OCI-LY1 (cell line): ENCODE measurements at regions not wholly inside any gene's neighbourhood (a gene's known extent, or its start where the extent isn't known, plus 50 kb on each side); places are given as distances from the start of the nearest gene placed in this dataset.

ENCODE experiments used
- H2AFZ ChIP-seq: fragments of 200-600 bp; sonication (generic), shearing (Covaris generic); 2 replicates; pipeline ENCODE4 v1.6.0; 2014; ENCODE audit warnings: antibody characterized with exemption, mild to moderate bottlenecking, low read length
- H3F3A ChIP-seq: fragments of 200-600 bp; sonication (generic), shearing (Covaris generic); 2 replicates; pipeline ENCODE4 v1.6.0; 2014; ENCODE audit warnings: mild to moderate bottlenecking, antibody characterized with exemption, low read length, moderate library complexity; ENCODE audit not compliant: insufficient read depth
- H3K27ac ChIP-seq: fragments of 200-600 bp; sonication (generic); 2 replicates; pipeline ENCODE4 v1.5.1; 2014; ENCODE audit warnings: low read length, mixed run types, mild to moderate bottlenecking, low read depth; ENCODE audit not compliant: poor library complexity, severe bottlenecking
- H3K27me3 ChIP-seq: fragments of 200-600 bp; sonication (generic); 2 replicates; pipeline ENCODE4 v1.6.0; 2014; ENCODE audit warnings: antibody characterized with exemption, mild to moderate bottlenecking, low read length, moderate library complexity; ENCODE audit not compliant: insufficient read depth
- H3K36me3 ChIP-seq: fragments of 200-600 bp; sonication (generic); 2 replicates; pipeline ENCODE4 v1.6.1; 2014; ENCODE audit warnings: mild to moderate bottlenecking, antibody characterized with exemption, low read length, moderate library complexity, mixed read lengths; ENCODE audit not compliant: insufficient read depth
- H3K4me1 ChIP-seq: fragments of 200-600 bp; sonication (generic); 2 replicates; pipeline ENCODE4 v1.5.1; 2014; ENCODE audit warnings: mild to moderate bottlenecking, low read length, moderate library complexity; ENCODE audit not compliant: insufficient read depth, severe bottlenecking
- H3K4me2 ChIP-seq: fragments of 200-600 bp; sonication (generic), shearing (Covaris generic); 2 replicates; pipeline ENCODE4 v1.6.1; 2014; ENCODE audit warnings: low read length
- H3K4me3 ChIP-seq: fragments of 200-600 bp; sonication (generic); 2 replicates; pipeline ENCODE4 v1.5.1; 2014; ENCODE audit warnings: low read length, low read depth, mild to moderate bottlenecking, mixed read lengths; ENCODE audit not compliant: poor library complexity, severe bottlenecking
- H3K79me2 ChIP-seq: fragments of 200-600 bp; shearing (Covaris generic); 2 replicates; pipeline ENCODE4 v1.6.1; 2016; ENCODE audit warnings: mixed run types, low read length, mixed read lengths; ENCODE audit not compliant: insufficient read depth
- H3K9ac ChIP-seq: fragments of 200-600 bp; sonication (generic), shearing (Covaris generic); 2 replicates; pipeline ENCODE4 v1.6.1; 2014; ENCODE audit warnings: mild to moderate bottlenecking, low read length, mixed read lengths
- H3K9me2 ChIP-seq: fragments of 200-600 bp; sonication (generic), shearing (Covaris generic); 2 replicates; pipeline ENCODE4 v1.6.1; 2014; ENCODE audit warnings: low read depth, mild to moderate bottlenecking, low read length, mixed read lengths
- H3K9me3 ChIP-seq: fragments of 200-600 bp; shearing (Covaris generic); 2 replicates; pipeline ENCODE4 v1.6.1; 2014; ENCODE audit warnings: low read length, mixed read lengths
- H4K20me1 ChIP-seq: fragments of 200-600 bp; sonication (generic), shearing (Covaris generic); 2 replicates; pipeline ENCODE4 v1.6.0; 2016; ENCODE audit warnings: mild to moderate bottlenecking, low read length; ENCODE audit not compliant: insufficient read depth
- EZH2 ChIP-seq: fragments of 200-600 bp; sonication (generic), shearing (Covaris generic); IDR thresholded peaks from 2 replicates; pipeline ENCODE4 v1.8.0; 2017; ENCODE audit warnings: borderline replicate concordance, mixed run types, mild to moderate bottlenecking, antibody characterized with exemption, low read length, moderate library complexity, mixed read lengths
- TF ChIP-seq, protein P1 (sequence below): fragments of 200-600 bp; sonication (generic), shearing (Covaris generic); IDR thresholded peaks from 2 replicates; pipeline ENCODE4 v1.5.1; 2017; ENCODE audit warnings: mild to moderate bottlenecking, antibody characterized with exemption, low read length, moderate library complexity, mixed read lengths

- H3K36me3 ChIP-seq, result no peaks in the 10 kb centered on the region
- no peaks in the 10 kb centered on the region for H3F3A ChIP-seq
- H3K9me3 ChIP-seq, result no peaks in the 10 kb centered on the region
- H3K27me3 ChIP-seq, result no peaks in the 10 kb centered on the region
- H3K9me2 ChIP-seq, result no peaks in the 10 kb centered on the region
- no peaks in the 10 kb centered on the region for H3K4me1 ChIP-seq
- H2AFZ ChIP-seq, result no peak overlapping the region
- H3K9ac ChIP-seq, result no peak overlapping the region
- H4K20me1 ChIP-seq, result no peaks in the 10 kb centered on the region
- no peak overlapping the region for H3K4me2 ChIP-seq
- no peak overlapping the region for H3K4me3 ChIP-seq
- no peak overlapping the region for H3K27ac ChIP-seq
- no peak for TF ChIP-seq EZH2
- H3K79me2 ChIP-seq, result no peaks in the 10 kb centered on the region
These were observed 437.5 kb downstream of the INSC start for GRCh38 chr11:15551901-15552851.

- H3K27me3 ChIP-seq, result no peaks in the 10 kb centered on the region
- H3K79me2 ChIP-seq, result no peaks in the 10 kb centered on the region
- H2AFZ ChIP-seq, result no peak overlapping the region
- TF ChIP-seq, protein P1, sequence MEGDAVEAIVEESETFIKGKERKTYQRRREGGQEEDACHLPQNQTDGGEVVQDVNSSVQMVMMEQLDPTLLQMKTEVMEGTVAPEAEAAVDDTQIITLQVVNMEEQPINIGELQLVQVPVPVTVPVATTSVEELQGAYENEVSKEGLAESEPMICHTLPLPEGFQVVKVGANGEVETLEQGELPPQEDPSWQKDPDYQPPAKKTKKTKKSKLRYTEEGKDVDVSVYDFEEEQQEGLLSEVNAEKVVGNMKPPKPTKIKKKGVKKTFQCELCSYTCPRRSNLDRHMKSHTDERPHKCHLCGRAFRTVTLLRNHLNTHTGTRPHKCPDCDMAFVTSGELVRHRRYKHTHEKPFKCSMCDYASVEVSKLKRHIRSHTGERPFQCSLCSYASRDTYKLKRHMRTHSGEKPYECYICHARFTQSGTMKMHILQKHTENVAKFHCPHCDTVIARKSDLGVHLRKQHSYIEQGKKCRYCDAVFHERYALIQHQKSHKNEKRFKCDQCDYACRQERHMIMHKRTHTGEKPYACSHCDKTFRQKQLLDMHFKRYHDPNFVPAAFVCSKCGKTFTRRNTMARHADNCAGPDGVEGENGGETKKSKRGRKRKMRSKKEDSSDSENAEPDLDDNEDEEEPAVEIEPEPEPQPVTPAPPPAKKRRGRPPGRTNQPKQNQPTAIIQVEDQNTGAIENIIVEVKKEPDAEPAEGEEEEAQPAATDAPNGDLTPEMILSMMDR, result no peak
- TF ChIP-seq EZH2, result no peak
- H3K4me3 ChIP-seq, result no peak overlapping the region
- no peaks in the 10 kb centered on the region for H4K20me1 ChIP-seq
- H3K9ac ChIP-seq, result no peak overlapping the region
- no peak overlapping the region for H3K4me2 ChIP-seq
- H3K9me3 ChIP-seq, result no peaks in the 10 kb centered on the region
- no peaks in the 10 kb centered on the region for H3K9me2 ChIP-seq
- H3K4me1 ChIP-seq, result no peaks in the 10 kb centered on the region
- no peaks in the 10 kb centered on the region for H3F3A ChIP-seq
- H3K27ac ChIP-seq, result no peak overlapping the region
- H3K36me3 ChIP-seq, result no peaks in the 10 kb centered on the region
These were observed 440.4 kb downstream of the INSC start for GRCh38 chr11:15555161-15555560.

DNA sequence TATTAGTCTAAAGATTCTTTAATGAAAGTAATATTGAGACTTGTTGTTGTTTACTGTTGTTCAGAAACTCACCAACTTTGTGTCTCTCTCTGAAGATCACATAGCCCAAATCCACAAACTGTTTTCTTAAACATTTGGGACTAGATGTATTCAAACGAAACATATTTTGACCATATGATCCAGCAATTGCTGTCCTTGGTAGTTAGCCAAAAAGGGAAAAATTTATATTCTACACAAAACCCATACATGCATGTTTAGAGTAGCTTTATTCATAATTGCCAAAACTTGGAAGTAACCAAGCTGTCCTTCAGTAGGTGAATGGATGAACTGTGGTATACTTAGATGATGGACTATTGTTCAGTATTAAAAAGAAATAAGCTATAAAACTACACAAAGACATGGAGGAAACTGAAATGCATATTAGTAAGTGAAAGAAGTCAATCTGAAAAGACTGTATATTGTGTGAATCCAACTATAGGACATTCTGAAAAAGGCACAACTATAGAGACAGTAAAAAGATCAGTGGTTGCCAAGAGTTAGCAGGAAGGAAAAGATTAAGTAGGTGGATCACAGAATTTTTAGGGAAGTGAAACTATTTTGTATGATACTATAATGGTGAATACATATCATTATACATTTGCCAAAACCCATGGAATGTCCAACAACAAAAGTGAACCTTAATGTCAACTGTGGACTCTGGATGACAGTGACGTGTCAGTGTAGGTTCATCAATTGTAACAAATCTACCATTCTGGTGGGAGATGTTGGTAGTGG, 442.9 kb downstream of the INSC start:
- Histone ChIP-seq H3K36me3 (no peaks in the 10 kb centered on the region), H3K9me2 (no peaks in the 10 kb centered on the region), H3K4me2 (no peak overlapping the region), H3F3A (no peaks in the 10 kb centered on the region), H3K79me2 (no peaks in the 10 kb centered on the region), H3K9ac (no peak overlapping the region), H3K4me1 (no peaks in the 10 kb centered on the region), H4K20me1 (no peaks in the 10 kb centered on the region), H3K27me3 (no peaks in the 10 kb centered on the region), H2AFZ (no peak overlapping the region), H3K27ac (no peak overlapping the region), H3K9me3 (no peaks in the 10 kb centered on the region), H3K4me3 (no peak overlapping the region)
- no peak for TF ChIP-seq EZH2
- TF ChIP-seq, protein P1, result no peak
